Right hindlimb (tissue), 1 donor: ENCODE measurements at regions not wholly inside any gene's neighbourhood (a gene's known extent, or its start where the extent isn't known, plus 50 kb on each side); places are given as distances from the start of the nearest gene placed in this dataset.
"Not testable (repeated sequence)": the region's sequence is repeated elsewhere in the genome, so short reads cannot be mapped to it uniquely, and the experiment has no call there.

ENCODE experiments used
- DNase-seq: peaks from one replicate; pipeline ENCODE4 v3.0.0-alpha.2; 2018

- no peak for DNase-seq
These were observed 402.0 kb upstream of the KLF6 start for GRCh38 chr10:4186849-4187540.

- DNase-seq = peak; percentile 60
These were observed 398.8 kb upstream of the KLF6 start for GRCh38 chr10:4183761-4184261.

- no peak for DNase-seq
These were observed 396.6 kb upstream of the KLF6 start for GRCh38 chr10:4181621-4182049.

GRCh38 chr10:4181081-4181480, 396.1 kb upstream of the KLF6 start:
- no peak for DNase-seq

- no peak for DNase-seq
These were observed 392.8 kb upstream of the KLF6 start for GRCh38 chr10:4177791-4178190.

- DNase-seq = no peak
These were observed 391.7 kb upstream of the KLF6 start for GRCh38 chr10:4176500-4177281.

GRCh38 chr10:4174197-4174596, 389.2 kb upstream of the KLF6 start:
- DNase-seq = no peak

GRCh38 chr10:4170633-4171314, 385.8 kb upstream of the KLF6 start:
- no peak for DNase-seq

GRCh38 chr10:4170181-4170580, 385.2 kb upstream of the KLF6 start:
- no peak for DNase-seq

GRCh38 chr10:4169448-4169847, 384.4 kb upstream of the KLF6 start:
- no peak for DNase-seq

GRCh38 chr10:4167216-4167615, 382.2 kb upstream of the KLF6 start:
- DNase-seq = no peak

- no peak for DNase-seq
These were observed 377.7 kb upstream of the KLF6 start for GRCh38 chr10:4162571-4163286.

GRCh38 chr10:4159173-4159572, 374.2 kb upstream of the KLF6 start:
- no peak for DNase-seq

GRCh38 chr10:4154191-4154715, 369.2 kb upstream of the KLF6 start:
- DNase-seq = no peak

- no peak for DNase-seq
These were observed 366.5 kb upstream of the KLF6 start for GRCh38 chr10:4151466-4151865.

GRCh38 chr10:4150676-4151075, 365.7 kb upstream of the KLF6 start:
- no peak for DNase-seq

GRCh38 chr10:4149460-4149859, 364.5 kb upstream of the KLF6 start:
- not testable (repeated sequence) for DNase-seq

GRCh38 chr10:4147245-4147644, 362.2 kb upstream of the KLF6 start:
- DNase-seq = no peak

- DNase-seq = no peak
These were observed 359.8 kb upstream of the KLF6 start for GRCh38 chr10:4144817-4145216.

GRCh38 chr10:4141471-4141870, 356.5 kb upstream of the KLF6 start:
- DNase-seq = no peak

- DNase-seq = no peak
These were observed 353.2 kb upstream of the KLF6 start for GRCh38 chr10:4138146-4138721.

GRCh38 chr10:4137299-4137698, 352.3 kb upstream of the KLF6 start:
- DNase-seq = no peak
